ENCODE measurements at regions not wholly inside any gene's neighbourhood (a gene's known extent, or its start where the extent isn't known, plus 50 kb on each side); places are given as distances from the start of the nearest gene placed in this dataset.

- Histone ChIP-seq H3K9me3 (ENCODE audit: insufficient read depth, low read length) (no peaks in the 10 kb centered on the region), H3K9me2 (replicated peaks; ENCODE audit: insufficient read depth, low read length) (no peaks in the 10 kb centered on the region), H3K4me3 (ENCODE audit: insufficient read depth, low read length, poor library complexity, severe bottlenecking) (no peak overlapping the region), H4K20me1 (ENCODE audit: low read depth, low read length) (no peaks in the 10 kb centered on the region), H3K4me2 (ENCODE audit: low read depth, low read length, poor library complexity, severe bottlenecking) (no peak overlapping the region), H3K27me3 (ENCODE audit: low read length) (no peaks in the 10 kb centered on the region), H2AFZ (ENCODE audit: low read depth, low read length, severe bottlenecking) (no peak overlapping the region), H3K79me2 (ENCODE audit: insufficient read depth, low read length) (no peaks in the 10 kb centered on the region), H3F3A (ENCODE audit: insufficient read depth) (no peaks in the 10 kb centered on the region), H3K27ac (ENCODE audit: low read depth, low read length) (no peak overlapping the region), H3K9ac (ENCODE audit: low read length) (no peak overlapping the region), H3K36me3 (ENCODE audit: low read length) (no peaks in the 10 kb centered on the region)
- TF ChIP-seq EZH2phosphoT487 (conservative IDR thresholded peaks at IDR 0.05; ENCODE audit: low read length) (no peak), CTCF (IDR thresholded peaks at IDR 0.05; ENCODE audit: insufficient read depth, low read length, poor library complexity, severe bottlenecking) (no peak)
These were observed 1491.2 kb downstream of the BRD1 start for GRCh38 chr22:48336339-48337060.

GRCh38 chr22:48335442-48336139 is 1492.1 kb downstream of the BRD1 start:
- Histone ChIP-seq H3F3A (ENCODE audit: insufficient read depth) (no peaks in the 10 kb centered on the region), H3K9me3 (ENCODE audit: insufficient read depth, low read length) (no peaks in the 10 kb centered on the region), H2AFZ (ENCODE audit: low read depth, low read length, severe bottlenecking) (no peak overlapping the region), H3K79me2 (ENCODE audit: insufficient read depth, low read length) (no peaks in the 10 kb centered on the region), H4K20me1 (ENCODE audit: low read depth, low read length) (no peaks in the 10 kb centered on the region), H3K27me3 (ENCODE audit: low read length) (no peaks in the 10 kb centered on the region), H3K36me3 (ENCODE audit: low read length) (no peaks in the 10 kb centered on the region), H3K4me3 (ENCODE audit: insufficient read depth, low read length, poor library complexity, severe bottlenecking) (no peak overlapping the region), H3K9ac (ENCODE audit: low read length) (no peak overlapping the region), H3K4me2 (ENCODE audit: low read depth, low read length, poor library complexity, severe bottlenecking) (no peak overlapping the region), H3K27ac (ENCODE audit: low read depth, low read length) (no peak overlapping the region), H3K9me2 (replicated peaks; ENCODE audit: insufficient read depth, low read length) (no peaks in the 10 kb centered on the region)
- TF ChIP-seq EZH2phosphoT487 (conservative IDR thresholded peaks at IDR 0.05; ENCODE audit: low read length) = no peak
- TF ChIP-seq CTCF (IDR thresholded peaks at IDR 0.05; ENCODE audit: insufficient read depth, low read length, poor library complexity, severe bottlenecking) = no peak

GRCh38 chr22:48334971-48335370 is 1492.7 kb downstream of the BRD1 start:
- no peak for TF ChIP-seq EZH2phosphoT487 (conservative IDR thresholded peaks at IDR 0.05; ENCODE audit: low read length)
- Histone ChIP-seq H3F3A (ENCODE audit: insufficient read depth) (no peaks in the 10 kb centered on the region), H3K27ac (ENCODE audit: low read depth, low read length) (no peak overlapping the region), H3K36me3 (ENCODE audit: low read length) (no peaks in the 10 kb centered on the region), H3K9me2 (replicated peaks; ENCODE audit: insufficient read depth, low read length) (no peaks in the 10 kb centered on the region), H3K9me3 (ENCODE audit: insufficient read depth, low read length) (no peaks in the 10 kb centered on the region), H3K27me3 (ENCODE audit: low read length) (no peaks in the 10 kb centered on the region), H3K9ac (ENCODE audit: low read length) (no peak overlapping the region), H3K4me3 (ENCODE audit: insufficient read depth, low read length, poor library complexity, severe bottlenecking) (no peak overlapping the region), H3K79me2 (ENCODE audit: insufficient read depth, low read length) (no peaks in the 10 kb centered on the region), H4K20me1 (ENCODE audit: low read depth, low read length) (no peaks in the 10 kb centered on the region), H2AFZ (ENCODE audit: low read depth, low read length, severe bottlenecking) (no peak overlapping the region), H3K4me2 (ENCODE audit: low read depth, low read length, poor library complexity, severe bottlenecking) (no peak overlapping the region)
